K562 (cell line): ENCODE measurements at regions not wholly inside any gene's neighbourhood (a gene's known extent, or its start where the extent isn't known, plus 50 kb on each side); places are given as distances from the start of the nearest gene placed in this dataset.

Source experiments
- ATAC-seq: fragments of 200-7000 bp; cut with Tn5 transposase; 3 replicates; pipeline ENCODE4 v1.9.1; 2020; ENCODE audit warnings: moderate library complexity
- BruUV-seq: library from RNA; stranded (reverse); fragments of 400-500 nt; replicated peaks from 2 replicates; lab custom pipeline; 2021; lab: Mats Ljungman, UMichigan
- CTCF ChIA-PET: fragments of 300-600 bp; formaldehyde crosslinking; extraction: SDS; loops from one replicate; lab custom pipeline; 2021; ENCODE audit warnings: low intra/inter-chr PET ratio; lab: Yijun Ruan, JAX
- POLR2A ChIA-PET: fragments of 300-600, 350-650 bp; sonication (Branson Sonifier 250); formaldehyde crosslinking; extraction: SDS; loops from one replicate; lab custom pipeline; 2021; ENCODE audit warnings: antibody characterized with exemption, inconsistent platforms; lab: Yijun Ruan, JAX
- DNase-seq, 4 experiments: peaks; one replicate each; pipeline versions ENCODE4 v3.0.0 to v3.0.0-alpha.2; 2011 to 2018; ENCODE audit warnings: low spot score in 3 of 4, mixed read lengths in 3 of 4; ENCODE audit errors: extremely low read depth in 1 of 4
- FAIRE-seq: peaks from 2 replicates; lab custom pipeline; 2011; peaks lifted over from hg19 to GRCh38; lab: Jason Lieb, UNC
- H2AFZ ChIP-seq: 2 replicates; pipeline ENCODE4 v1.6.0; 2011; ENCODE audit warnings: low read depth, low read length, control low read depth, inconsistent platforms
- H3K27ac ChIP-seq: fragments of 200-600 bp; 3 replicates; pipeline ENCODE4 v1.8.0; 2011; ENCODE audit warnings: low read depth, mild to moderate bottlenecking, control low read depth, inconsistent platforms, low read length, moderate library complexity, mixed read lengths; ENCODE audit errors: extremely low read depth
- H3K27me3 ChIP-seq, 2 experiments: fragments of 300-600 bp in 1 of 2; 2 replicates in 1 of 2; 3 replicates in 1 of 2; pipeline versions ENCODE4 v1.6.0 to v1.8.0; 2011; ENCODE audit warnings: inconsistent platforms in 2 of 2, low read length in 2 of 2, mild to moderate bottlenecking in 1 of 2, mixed read lengths in 1 of 2, moderate library complexity in 1 of 2; ENCODE audit not compliant: control insufficient read depth in 2 of 2, insufficient read depth in 2 of 2
- H3K36me3 ChIP-seq: fragments of 300-600 bp; 3 replicates; pipeline ENCODE4 v1.8.0; 2011; ENCODE audit warnings: mild to moderate bottlenecking, low read length, inconsistent platforms; ENCODE audit not compliant: control insufficient read depth, insufficient read depth
- H3K4me1 ChIP-seq, 2 experiments: fragments of 200-600 bp in 1 of 2; replicated peaks in 1 of 2; 2 replicates in 1 of 2; 3 replicates in 1 of 2; pipeline versions ENCODE4 v1.5.1 to v1.8.0; 2011; ENCODE audit warnings: inconsistent platforms in 2 of 2, low read length in 2 of 2, mild to moderate bottlenecking in 1 of 2, mixed read lengths in 1 of 2, moderate library complexity in 1 of 2; ENCODE audit not compliant: control insufficient read depth in 2 of 2, insufficient read depth in 2 of 2
- H3K4me2 ChIP-seq: 2 replicates; pipeline ENCODE4 v1.6.1; 2011; ENCODE audit warnings: low read length, control low read depth, inconsistent platforms, mixed read lengths; ENCODE audit not compliant: insufficient read depth
- H3K4me3 ChIP-seq: fragments of 200-600 bp; sonication (generic), shearing (Covaris generic); 2 replicates; pipeline ENCODE4 v1.5.1; 2016; ENCODE audit warnings: control low read depth, inconsistent platforms
- H3K79me2 ChIP-seq: fragments of 200-600 bp; 3 replicates; pipeline ENCODE4 v1.8.0; 2011; ENCODE audit warnings: low read length, inconsistent platforms; ENCODE audit not compliant: control insufficient read depth, insufficient read depth
- H3K9ac ChIP-seq, 2 experiments: 2 replicates each; pipeline versions ENCODE4 v1.6.0 to v1.6.1; 2011; ENCODE audit warnings: low read depth in 2 of 2, low read length in 2 of 2, control low read depth in 1 of 2, inconsistent platforms in 1 of 2, mild to moderate bottlenecking in 1 of 2, mixed read lengths in 1 of 2; ENCODE audit not compliant: insufficient read depth in 1 of 2
- H3K9me1 ChIP-seq: one replicate; pipeline ENCODE4 v1.6.0; 2011; ENCODE audit warnings: inconsistent platforms, mild to moderate bottlenecking, low read length, moderate library complexity; ENCODE audit not compliant: control insufficient read depth, insufficient read depth
- H3K9me3 ChIP-seq: replicated peaks from 2 replicates; pipeline ENCODE4 v1.5.1; 2011; ENCODE audit warnings: low read depth, low read length, inconsistent platforms; ENCODE audit not compliant: control insufficient read depth, insufficient read depth
- H4K20me1 ChIP-seq: replicated peaks from 2 replicates; pipeline ENCODE4 v1.6.1; 2011; ENCODE audit warnings: low read length, inconsistent platforms, mixed read lengths; ENCODE audit not compliant: control insufficient read depth, insufficient read depth
- DACH1 ChIP-seq: fragments of 450-650 bp; IDR thresholded peaks from 2 replicates; pipeline ENCODE4 v1.6.1; 2018; ENCODE audit not compliant: partially characterized antibody
- JUND ChIP-seq, 2 experiments: IDR thresholded peaks; 2 replicates in 1 of 2; 3 replicates in 1 of 2; pipeline ENCODE4 v1.6.1; 2011; ENCODE audit warnings: borderline replicate concordance in 2 of 2, low read depth in 2 of 2, low read length in 2 of 2, improper control_type of control experiment in 1 of 2, missing biosample characterization in 1 of 2, missing genetic modification characterization in 1 of 2, missing genetic modification reagents in 1 of 2
- KDM4B ChIP-seq, 2 experiments: fragments of 450-650 bp in 1 of 2; sonication (generic) in 1 of 2; IDR thresholded peaks; 2 replicates each; pipeline ENCODE4 v1.6.1; 2016 to 2017; ENCODE audit warnings: borderline replicate concordance in 2 of 2, antibody characterized with exemption in 1 of 2, low read depth in 1 of 2, mild to moderate bottlenecking in 1 of 2
- KDM5B ChIP-seq: fragments of 200-600 bp; sonication (generic); IDR thresholded peaks from 2 replicates; pipeline ENCODE4 v1.6.1; 2012; ENCODE audit warnings: low read depth, mild to moderate bottlenecking, moderate library complexity, low read length, control low read depth, inconsistent platforms; ENCODE audit not compliant: insufficient replicate concordance
- MCM2 ChIP-seq: fragments of 450-650 bp; IDR thresholded peaks from 2 replicates; pipeline ENCODE4 v1.6.1; 2017; ENCODE audit warnings: low read depth, mild to moderate bottlenecking
- PYGO2 ChIP-seq: fragments of 450-650 bp; IDR thresholded peaks from 2 replicates; pipeline ENCODE4 v1.6.1; 2016; ENCODE audit warnings: mild to moderate bottlenecking, missing genetic modification characterization, moderate library complexity, missing compliant biosample characterization
- ZC3H11A ChIP-seq: IDR thresholded peaks from 2 replicates; pipeline ENCODE4 v1.6.1; 2012; ENCODE audit warnings: low read depth, low read length, improper control_type of control experiment
- ZNF696 ChIP-seq: fragments of 250-450 bp; sonication (Bioruptor Pico); conservative IDR thresholded peaks from 2 replicates; pipeline ENCODE4 v1.4.0; 2020; ENCODE audit warnings: mild to moderate bottlenecking, moderate library complexity
- WGBS: fragments of 100-300 bp; shearing (Covaris generic); methylation state at CpG from one replicate; pipeline ENCODE4 v1.1.6; 2016; ENCODE audit warnings: low coverage, mixed read lengths; ENCODE audit not compliant: insufficient coverage; ENCODE audit errors: missing lambda C conversion rate; 5-methylcytosine and 5-hydroxymethylcytosine counted together
- in situ Hi-C: fragments of 300-500 bp; cut with MboI; formaldehyde crosslinking; loops from 4 replicates; pipeline ENCODE4 v1.15.0; 2018; ENCODE audit warnings: inconsistent platforms, mixed read lengths
- intact Hi-C: fragments of 100-400 bp; cut with micrococcal nuclease; formaldehyde crosslinking; loops from 2 replicates; pipeline ENCODE4 v1.14.2; 2022
- TF ChIP-seq, protein P1 (sequence below): fragments of 250-450 bp; sonication (Bioruptor Pico); IDR thresholded peaks from 2 replicates; pipeline ENCODE4 v1.8.0; 2022; ENCODE audit warnings: inconsistent platforms
- TF ChIP-seq, protein P2 (sequence below): sonication (generic); formaldehyde crosslinking; IDR thresholded peaks from 2 replicates; pipeline ENCODE4 v1.8.0; 2023; ENCODE audit warnings: mild to moderate bottlenecking, missing genetic modification reagents

DNA sequence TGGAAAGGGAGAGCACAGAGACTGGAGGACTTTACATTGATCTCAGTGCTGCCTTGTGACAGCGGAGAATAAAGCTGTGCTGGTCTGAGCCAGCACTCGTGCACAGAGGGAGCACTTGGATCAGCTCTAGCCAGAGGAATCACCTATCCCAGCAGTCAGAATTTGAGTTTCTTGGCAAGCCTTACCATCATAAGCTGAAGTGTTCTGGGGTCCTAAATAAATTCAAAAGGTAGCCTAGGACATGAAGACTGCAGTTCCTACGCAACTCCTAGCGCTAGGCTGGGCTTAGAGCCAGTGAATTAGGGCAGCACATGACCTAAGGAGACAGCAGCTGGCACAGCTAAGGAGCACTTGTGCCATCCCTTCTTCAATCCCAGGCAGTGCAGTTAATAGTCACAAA, 119.5 kb downstream of the HMHB1 start:
- ATAC-seq: no peak
- Histone ChIP-seq H3K36me3 (no peaks in the 10 kb centered on the region), H3K4me3 (no peak overlapping the region), H3K9me1 (no peaks in the 10 kb centered on the region), H3K27me3 (no peaks in the 10 kb centered on the region), H3K9ac (no peak overlapping the region), H2AFZ (no peak overlapping the region), H3K27ac (no peak overlapping the region), H3K79me2 (no peaks in the 10 kb centered on the region), H3K9me3 (no peaks in the 10 kb centered on the region), H4K20me1 (no peaks in the 10 kb centered on the region), H3K4me1 (no peaks in the 10 kb centered on the region), H3K4me2 (no peak overlapping the region)
- no peak for TF ChIP-seq KDM5B
- TF ChIP-seq, protein P1, sequence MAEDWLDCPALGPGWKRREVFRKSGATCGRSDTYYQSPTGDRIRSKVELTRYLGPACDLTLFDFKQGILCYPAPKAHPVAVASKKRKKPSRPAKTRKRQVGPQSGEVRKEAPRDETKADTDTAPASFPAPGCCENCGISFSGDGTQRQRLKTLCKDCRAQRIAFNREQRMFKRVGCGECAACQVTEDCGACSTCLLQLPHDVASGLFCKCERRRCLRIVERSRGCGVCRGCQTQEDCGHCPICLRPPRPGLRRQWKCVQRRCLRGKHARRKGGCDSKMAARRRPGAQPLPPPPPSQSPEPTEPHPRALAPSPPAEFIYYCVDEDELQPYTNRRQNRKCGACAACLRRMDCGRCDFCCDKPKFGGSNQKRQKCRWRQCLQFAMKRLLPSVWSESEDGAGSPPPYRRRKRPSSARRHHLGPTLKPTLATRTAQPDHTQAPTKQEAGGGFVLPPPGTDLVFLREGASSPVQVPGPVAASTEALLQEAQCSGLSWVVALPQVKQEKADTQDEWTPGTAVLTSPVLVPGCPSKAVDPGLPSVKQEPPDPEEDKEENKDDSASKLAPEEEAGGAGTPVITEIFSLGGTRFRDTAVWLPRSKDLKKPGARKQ (CRISPR knock-in tag): no peak
- no peak for TF ChIP-seq ZC3H11A
- TF ChIP-seq KDM4B (IDR thresholded peaks at IDR 0.05; ENCODE audit: borderline replicate concordance in 2 of 2, low read depth in 1 of 2): no peak
- no peak for TF ChIP-seq MCM2
- TF ChIP-seq PYGO2 (tag): no peak
- TF ChIP-seq ZNF696 (CRISPR knock-in tag): no peak
- TF ChIP-seq JUND (IDR thresholded peaks at IDR 0.05; ENCODE audit: borderline replicate concordance, low read depth, low read length): no peak
- no peak for TF ChIP-seq JUND (tag; IDR thresholded peaks at IDR 0.05; ENCODE audit: borderline replicate concordance, low read depth, low read length)
- TF ChIP-seq, protein P2, sequence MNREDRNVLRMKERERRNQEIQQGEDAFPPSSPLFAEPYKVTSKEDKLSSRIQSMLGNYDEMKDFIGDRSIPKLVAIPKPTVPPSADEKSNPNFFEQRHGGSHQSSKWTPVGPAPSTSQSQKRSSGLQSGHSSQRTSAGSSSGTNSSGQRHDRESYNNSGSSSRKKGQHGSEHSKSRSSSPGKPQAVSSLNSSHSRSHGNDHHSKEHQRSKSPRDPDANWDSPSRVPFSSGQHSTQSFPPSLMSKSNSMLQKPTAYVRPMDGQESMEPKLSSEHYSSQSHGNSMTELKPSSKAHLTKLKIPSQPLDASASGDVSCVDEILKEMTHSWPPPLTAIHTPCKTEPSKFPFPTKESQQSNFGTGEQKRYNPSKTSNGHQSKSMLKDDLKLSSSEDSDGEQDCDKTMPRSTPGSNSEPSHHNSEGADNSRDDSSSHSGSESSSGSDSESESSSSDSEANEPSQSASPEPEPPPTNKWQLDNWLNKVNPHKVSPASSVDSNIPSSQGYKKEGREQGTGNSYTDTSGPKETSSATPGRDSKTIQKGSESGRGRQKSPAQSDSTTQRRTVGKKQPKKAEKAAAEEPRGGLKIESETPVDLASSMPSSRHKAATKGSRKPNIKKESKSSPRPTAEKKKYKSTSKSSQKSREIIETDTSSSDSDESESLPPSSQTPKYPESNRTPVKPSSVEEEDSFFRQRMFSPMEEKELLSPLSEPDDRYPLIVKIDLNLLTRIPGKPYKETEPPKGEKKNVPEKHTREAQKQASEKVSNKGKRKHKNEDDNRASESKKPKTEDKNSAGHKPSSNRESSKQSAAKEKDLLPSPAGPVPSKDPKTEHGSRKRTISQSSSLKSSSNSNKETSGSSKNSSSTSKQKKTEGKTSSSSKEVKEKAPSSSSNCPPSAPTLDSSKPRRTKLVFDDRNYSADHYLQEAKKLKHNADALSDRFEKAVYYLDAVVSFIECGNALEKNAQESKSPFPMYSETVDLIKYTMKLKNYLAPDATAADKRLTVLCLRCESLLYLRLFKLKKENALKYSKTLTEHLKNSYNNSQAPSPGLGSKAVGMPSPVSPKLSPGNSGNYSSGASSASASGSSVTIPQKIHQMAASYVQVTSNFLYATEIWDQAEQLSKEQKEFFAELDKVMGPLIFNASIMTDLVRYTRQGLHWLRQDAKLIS (CRISPR knock-in tag): no peak
- no peak for TF ChIP-seq DACH1
- no TSS peak for BruUV-seq
- no peak for DNase-seq
- ChIA-PET CTCF (no interaction called here), POLR2A (interaction anchor here (0.7 kb wide), 1 partner anchor 189 kb away, joined by 3 read pairs; no protein-coding TSS in a partner anchor)
- intact Hi-C loops: no loop called here
- no peak for FAIRE-seq
- in situ Hi-C loops: no loop called here
- 0% methylated on average over 4 of the region's 4 CpGs for WGBS
